Natural killer cell (primary cell): ENCODE measurements at regions not wholly inside any gene's neighbourhood (a gene's known extent, or its start where the extent isn't known, plus 50 kb on each side); places are given as distances from the start of the nearest gene placed in this dataset.

Experiments used
- ATAC-seq, 3 donors: fragments of 150-1000 bp in 2 of 3; fragments of 200-7000 bp in 1 of 3; cut with Tn5 transposase; 1 replicate in 1 of 3; 2 replicates in 2 of 3; pipeline ENCODE4 v1.10.0; 2021; ENCODE audit warnings: mild to moderate bottlenecking in 2 of 3, moderate library complexity in 2 of 3
- DNase-seq, 2 donors: peaks; one replicate each; pipeline versions ENCODE4 v3.0.0 to v3.0.0-alpha.2; 2013 to 2021; ENCODE audit warnings: mixed read lengths in 1 of 2
- H3K27ac ChIP-seq: one replicate; pipeline ENCODE4 v1.5.1; 2013; ENCODE audit warnings: mild to moderate bottlenecking, low read length
- H3K27me3 ChIP-seq: one replicate; pipeline ENCODE4 v1.6.1; 2013; ENCODE audit warnings: low read length; ENCODE audit not compliant: control insufficient read depth, insufficient read depth
- H3K36me3 ChIP-seq: one replicate; pipeline ENCODE4 v1.6.1; 2013; ENCODE audit warnings: low read length; ENCODE audit not compliant: control insufficient read depth, insufficient read depth
- H3K4me1 ChIP-seq: one replicate; pipeline ENCODE4 v1.6.1; 2013; ENCODE audit warnings: low read length; ENCODE audit not compliant: control insufficient read depth, insufficient read depth
- H3K4me3 ChIP-seq: one replicate; pipeline ENCODE4 v1.5.1; 2013; ENCODE audit warnings: low read length
- H3K9me3 ChIP-seq: one replicate; pipeline ENCODE4 v1.6.1; 2013; ENCODE audit warnings: low read length; ENCODE audit not compliant: control insufficient read depth, insufficient read depth
- H3K27ac Mint-ChIP-seq, 2 donors: one replicate each; pipeline ENCODE4 v1.8.0; 2022; ENCODE audit warnings: mild to moderate bottlenecking in 2 of 2, mixed read lengths in 2 of 2, moderate library complexity in 1 of 2
- H3K27me3 Mint-ChIP-seq, 2 donors: one replicate each; pipeline ENCODE4 v1.8.0; 2022; ENCODE audit warnings: low read depth in 2 of 2, mixed read lengths in 2 of 2
- H3K36me3 Mint-ChIP-seq: one replicate; pipeline ENCODE4 v1.8.0; 2022; ENCODE audit warnings: mixed read lengths
- H3K4me1 Mint-ChIP-seq, 2 donors: one replicate each; pipeline ENCODE4 v1.8.0; 2022; ENCODE audit warnings: mixed read lengths in 2 of 2
- H3K4me3 Mint-ChIP-seq: one replicate; pipeline ENCODE4 v1.8.0; 2022; ENCODE audit warnings: mild to moderate bottlenecking, moderate library complexity, mixed read lengths
- H3K9me3 Mint-ChIP-seq, 2 donors: one replicate each; pipeline ENCODE4 v1.8.0; 2022; ENCODE audit warnings: mixed read lengths in 2 of 2
- CTCF ChIP-seq: fragments of 200-600 bp; IDR thresholded peaks from one replicate; pipeline ENCODE4 v1.8.0; 2022; ENCODE audit warnings: antibody characterized with exemption
- WGBS: methylation state at CpG from one replicate; pipeline ENCODE4 v1.1.7; 2013; ENCODE audit warnings: missing lambda C conversion rate; ENCODE audit not compliant: insufficient coverage; 5-methylcytosine and 5-hydroxymethylcytosine counted together
- intact Hi-C: fragments of 100-400 bp; cut with micrococcal nuclease; formaldehyde crosslinking; loops from one replicate; pipeline ENCODE4 v1.14.2; 2022

GRCh38 chr20:57076951-57077350 lies 189.5 kb downstream of the BMP7 start:
- Histone ChIP-seq H3K4me3 (no peak overlapping the region), H3K27me3 (no peaks in the 10 kb centered on the region), H3K4me1 (no peaks in the 10 kb centered on the region), H3K36me3 (no peaks in the 10 kb centered on the region), H3K9me3 (peaks cover 5% of the 10 kb centered on the region), H3K27ac (no peak overlapping the region)
- Mint-ChIP-seq H3K27ac (no peak overlapping the region), H3K4me3 (no peak overlapping the region), H3K36me3 (peaks cover 10% of the 10 kb centered on the region), H3K27me3 (peaks cover 6 to 17% of the 10 kb centered on the region in 2 donors), H3K4me1 (no peaks in the 10 kb centered on the region), H3K9me3 (peaks cover 2 to 9% of the 10 kb centered on the region in 2 donors)
- DNase-seq = no peak
- intact Hi-C loops = no loop called here
- TF ChIP-seq CTCF = no peak
- ATAC-seq = no peak
- 61% methylated on average over 3 of the region's 3 CpGs for whole genome bisulfite sequencing

GRCh38 chr20:57078116-57078515 lies 188.3 kb downstream of the BMP7 start:
- H3K27ac Mint-ChIP-seq = no peak overlapping the region

GRCh38 chr20:57079031-57080005 lies 187.1 kb downstream of the BMP7 start:
- Mint-ChIP-seq H3K9me3 (peaks cover 2 to 9% of the 10 kb centered on the region in 2 donors), H3K4me1 (no peaks in the 10 kb centered on the region), H3K36me3 (peaks cover 10% of the 10 kb centered on the region), H3K27me3 (peaks cover 0 to 17% of the 10 kb centered on the region in 2 donors), H3K4me3 (no peak overlapping the region), H3K27ac (no peak overlapping the region)
- no peaks in the 10 kb centered on the region for H3K4me1 ChIP-seq
- intact Hi-C loops = no loop called here
- H3K27ac ChIP-seq = no peak overlapping the region
- no peaks in the 10 kb centered on the region for H3K36me3 ChIP-seq
- peaks cover 5% of the 10 kb centered on the region for H3K9me3 ChIP-seq
- 75% methylated on average over 2 of the region's 2 CpGs for WGBS
- DNase-seq = no peak
- no peaks in the 10 kb centered on the region for H3K27me3 ChIP-seq
- no peak overlapping the region for H3K4me3 ChIP-seq
- TF ChIP-seq CTCF = no peak
- ATAC-seq = no peak

More at GRCh38 chr20:57078116-57078515, 188.3 kb downstream of the BMP7 start:
- peaks cover 10% of the 10 kb centered on the region for H3K36me3 Mint-ChIP-seq
- H3K4me3 Mint-ChIP-seq = no peak overlapping the region
- DNase-seq (no peak), ATAC-seq (no peak)
- Histone ChIP-seq H3K9me3 (peaks cover 5% of the 10 kb centered on the region), H3K27ac (no peak overlapping the region), H3K27me3 (no peaks in the 10 kb centered on the region), H3K4me3 (no peak overlapping the region), H3K4me1 (no peaks in the 10 kb centered on the region), H3K36me3 (no peaks in the 10 kb centered on the region)
- intact Hi-C loops = no loop called here
- no peak for TF ChIP-seq CTCF
- peaks cover 0 to 17% of the 10 kb centered on the region in 2 donors for H3K27me3 Mint-ChIP-seq
- WGBS = 85% methylated on average over 1 of the region's 1 CpG
- H3K4me1 Mint-ChIP-seq = no peaks in the 10 kb centered on the region
- peaks cover 2 to 9% of the 10 kb centered on the region in 2 donors for H3K9me3 Mint-ChIP-seq
